Colon (tissue), 2 donors: ENCODE measurements at regions not wholly inside any gene's neighbourhood (a gene's known extent, or its start where the extent isn't known, plus 50 kb on each side); places are given as distances from the start of the nearest gene placed in this dataset.

ENCODE experiments used
- FAIRE-seq: peaks from 2 replicates; lab custom pipeline; 2012; peaks lifted over from hg19 to GRCh38; lab: Jason Lieb, UNC
- donor health status: control.
- donor health status: control.

DNA sequence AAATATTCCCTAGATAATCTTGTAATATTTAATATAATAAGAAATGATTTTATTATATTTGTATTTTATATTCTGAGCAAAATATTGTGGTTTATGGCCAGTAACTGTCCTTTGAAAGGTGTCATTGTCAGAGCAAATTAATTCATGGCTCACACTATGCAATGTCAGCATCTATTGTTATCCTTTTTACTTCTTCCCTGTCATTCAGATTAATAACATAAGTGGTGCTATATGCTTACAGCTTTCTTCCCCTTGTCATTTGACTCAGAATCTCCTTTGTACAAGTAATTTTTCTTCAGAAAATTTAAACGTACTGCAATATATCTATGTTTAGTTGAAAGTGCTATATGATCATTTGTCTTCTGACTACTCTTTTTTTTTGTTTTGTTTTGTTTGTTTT is 1738.2 kb upstream of the MIR17HG start:
- FAIRE-seq: no peak

DNA sequence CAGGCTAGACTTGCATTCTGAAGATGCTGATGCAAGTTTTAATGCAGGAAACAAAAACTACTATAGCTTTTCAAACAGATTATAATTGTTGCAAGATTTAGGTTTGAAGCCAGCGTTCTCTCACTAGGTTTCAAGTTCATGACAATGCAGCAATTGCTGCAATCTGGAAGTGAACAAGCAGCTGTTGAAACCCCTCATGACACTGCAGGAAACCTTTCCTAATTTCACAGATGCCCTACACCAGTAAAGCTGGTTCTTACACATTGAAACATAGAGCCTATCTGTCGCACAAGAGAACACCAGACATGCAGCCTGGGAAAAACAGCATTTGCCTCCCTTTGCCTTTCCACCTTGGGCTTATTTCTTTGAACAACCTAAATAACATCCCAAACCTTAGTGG is 1737.2 kb upstream of the MIR17HG start:
- no peak for FAIRE-seq

DNA sequence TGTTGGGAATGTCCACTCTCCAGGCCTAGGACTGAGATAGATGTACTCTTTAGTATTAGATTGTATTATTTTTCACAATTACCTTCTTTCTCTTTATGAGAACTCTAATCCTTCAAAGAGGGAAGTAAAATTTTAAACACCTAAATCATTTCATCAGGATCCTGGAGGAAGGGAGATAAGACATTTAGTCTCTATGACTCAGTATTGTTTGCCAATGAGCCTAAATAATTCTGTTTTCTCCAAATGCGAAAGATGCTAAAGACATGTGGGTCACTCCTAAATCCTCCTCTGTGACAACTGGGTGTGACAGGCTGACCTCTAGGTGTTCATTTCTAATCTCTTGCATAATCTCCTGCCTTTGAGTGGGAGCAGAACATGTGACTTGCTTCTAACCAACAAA is 1736.6 kb upstream of the MIR17HG start:
- FAIRE-seq: no peak

DNA sequence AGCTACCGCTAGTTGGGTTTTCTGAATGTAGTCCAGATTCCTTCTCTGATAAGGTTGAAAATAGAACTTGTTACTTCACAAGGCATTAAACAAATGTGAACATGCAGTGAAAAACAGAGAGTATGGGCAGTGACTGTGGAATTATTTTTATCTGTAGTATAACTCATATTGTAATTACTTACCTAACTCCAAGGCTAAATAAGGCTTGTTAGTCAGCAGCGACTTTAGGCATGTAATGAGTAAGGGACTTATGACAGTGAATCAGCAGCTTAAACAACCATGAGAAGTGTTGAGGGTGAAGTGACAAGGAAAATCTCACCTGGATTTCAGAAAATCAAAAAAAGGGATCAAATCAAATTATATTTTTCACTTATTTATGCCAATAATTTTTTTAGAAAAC is 1719.5 kb upstream of the MIR17HG start:
- no peak for FAIRE-seq

DNA sequence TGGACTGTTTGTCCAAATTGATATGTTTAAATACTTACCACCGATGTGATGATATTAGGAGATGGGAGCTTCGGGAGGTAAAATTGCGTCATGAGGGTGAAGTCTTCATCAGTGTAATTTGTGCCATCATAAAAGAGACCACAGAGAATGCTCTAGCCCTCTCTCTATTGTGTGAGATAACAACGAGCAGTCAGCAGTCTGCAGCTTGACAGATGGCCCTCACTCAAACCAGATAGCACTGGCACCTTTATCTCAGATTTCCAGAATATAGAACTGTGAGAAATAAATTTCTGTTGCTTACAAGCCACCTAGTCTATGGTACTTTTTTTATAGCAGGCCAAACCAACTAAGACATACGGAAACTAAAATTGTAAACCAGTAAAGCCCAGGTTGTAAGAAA is 1718.9 kb upstream of the MIR17HG start:
- no peak for FAIRE-seq

DNA sequence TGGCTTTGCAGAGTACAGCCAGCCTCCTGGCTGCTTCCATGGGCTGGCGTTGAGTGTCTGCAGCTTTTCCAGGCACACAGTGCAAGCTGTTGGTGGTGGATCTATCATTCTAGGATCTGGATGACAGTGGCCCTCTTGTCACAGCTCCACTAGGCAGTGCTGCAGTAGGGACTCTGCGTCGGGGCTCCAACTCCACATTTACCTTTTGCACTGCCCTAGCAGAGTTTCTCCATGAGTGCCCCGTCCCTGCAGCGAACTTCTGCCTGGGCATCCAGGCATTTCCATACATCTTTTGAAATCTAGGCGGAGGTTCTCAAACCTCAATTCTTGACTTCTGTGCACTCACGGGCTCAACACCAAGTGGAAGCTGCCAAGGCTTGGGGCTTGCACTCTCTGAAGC is 1697.3 kb upstream of the MIR17HG start:
- no peak for FAIRE-seq

DNA sequence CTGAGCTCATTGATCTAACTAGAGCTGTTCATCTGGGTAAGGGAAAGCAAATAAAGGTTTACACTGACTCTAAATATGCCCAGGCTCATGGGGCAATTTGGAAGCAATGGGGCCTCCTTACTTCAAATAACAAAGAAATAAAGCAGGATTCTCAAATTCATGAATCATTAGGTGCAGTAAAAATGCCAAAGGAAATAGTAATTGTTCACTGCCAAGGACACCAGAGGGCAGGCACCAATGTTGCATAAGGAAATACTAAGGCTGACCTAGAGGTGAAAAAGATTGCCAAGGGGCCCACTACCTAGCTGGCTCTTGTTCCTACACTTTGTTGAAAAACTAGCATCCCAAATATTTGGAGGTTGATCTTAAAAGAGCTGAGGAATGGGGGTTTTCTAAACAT is 1686.7 kb upstream of the MIR17HG start:
- FAIRE-seq: no peak

DNA sequence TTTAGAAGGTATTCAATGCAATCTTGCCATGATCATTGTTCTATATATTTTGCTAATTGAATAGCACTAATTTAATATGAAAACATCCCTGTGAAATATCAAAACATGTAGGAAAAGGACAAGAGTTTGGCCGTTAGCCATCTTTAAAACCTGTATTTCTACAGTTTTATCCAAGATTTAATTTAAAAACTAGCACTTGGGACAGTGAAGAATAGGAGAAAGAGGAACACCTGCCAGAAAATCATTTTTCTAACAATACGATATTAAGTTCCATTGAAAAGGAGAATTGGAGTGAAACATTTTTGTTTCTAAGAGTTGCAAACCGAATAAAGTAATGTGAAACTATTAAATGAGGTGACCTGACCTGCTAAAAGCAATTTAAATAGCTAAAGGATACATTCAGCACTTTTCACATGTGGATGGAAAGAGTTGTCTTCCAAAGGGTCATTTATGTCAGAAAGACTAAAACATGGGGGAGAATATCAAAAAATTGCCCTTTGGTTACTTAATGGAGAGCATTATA is 1673.6 kb upstream of the MIR17HG start:
- FAIRE-seq: no peak

DNA sequence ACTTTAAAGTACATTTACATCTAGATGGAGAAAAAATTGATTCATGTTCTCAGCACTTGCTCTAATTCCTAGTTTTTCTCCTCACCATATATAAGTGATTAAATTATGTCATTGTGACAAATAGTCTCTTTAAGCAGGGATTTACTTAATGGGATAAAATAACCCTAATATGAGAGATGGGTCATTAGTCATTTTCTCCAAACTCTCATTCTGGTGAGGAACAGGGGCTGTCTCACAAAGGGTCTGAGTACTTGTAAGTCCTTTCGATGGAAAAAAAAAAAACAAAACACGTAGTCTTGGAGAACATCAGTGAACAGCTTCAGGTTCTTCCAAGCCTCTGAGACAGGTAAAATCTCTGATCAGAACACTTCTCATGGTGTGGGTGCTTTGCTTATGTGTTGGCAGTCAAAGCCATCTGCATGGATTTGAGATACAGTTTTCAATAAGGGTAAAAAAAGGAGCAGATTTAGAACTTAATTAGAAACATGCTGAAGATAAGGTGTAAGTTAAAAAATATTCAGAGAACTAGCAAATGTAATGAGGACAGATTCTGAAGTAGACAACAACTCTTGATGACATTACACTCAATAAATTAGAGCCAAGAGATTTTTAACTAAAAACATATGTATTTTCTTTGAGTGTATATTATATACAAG is 1668.9 kb upstream of the MIR17HG start:
- no peak for FAIRE-seq

DNA sequence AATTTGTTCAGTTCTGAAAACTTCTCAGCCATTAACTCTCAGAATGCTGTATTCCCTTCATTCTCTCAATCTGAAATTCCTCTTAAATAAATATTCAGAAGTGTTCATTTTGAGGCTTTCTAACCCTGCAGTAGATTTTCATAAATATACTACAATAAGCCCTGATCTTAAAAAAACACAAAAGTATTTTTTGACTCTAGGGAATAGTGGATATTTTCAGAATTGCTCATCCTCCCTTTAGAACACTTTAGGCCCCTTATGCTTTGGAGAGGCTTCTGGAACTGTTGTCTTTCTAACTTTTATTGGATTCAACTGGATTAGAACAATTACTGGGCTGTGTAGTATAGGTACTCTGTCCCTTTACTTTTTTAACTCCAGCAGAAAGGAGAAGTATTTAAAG is 1662.6 kb upstream of the MIR17HG start:
- FAIRE-seq: no peak

DNA sequence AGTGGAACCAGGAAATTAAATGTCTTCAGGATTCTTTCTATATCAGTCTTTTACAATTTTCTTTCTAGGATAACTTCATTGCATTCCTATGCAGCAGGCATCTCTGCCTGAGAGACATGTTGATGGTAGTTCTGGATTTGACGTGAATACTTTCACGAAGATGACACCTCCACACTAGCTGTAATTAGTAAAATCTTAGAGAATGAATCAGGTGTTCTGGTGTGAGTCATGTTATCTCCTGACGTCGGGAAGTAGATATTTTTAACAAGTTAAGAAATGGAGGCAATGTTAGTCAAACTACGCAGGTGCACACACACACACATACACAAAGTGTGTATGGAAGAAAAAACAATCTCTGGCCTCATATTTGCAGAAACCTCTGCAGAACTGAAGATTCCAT is 1661.3 kb upstream of the MIR17HG start:
- no peak for FAIRE-seq

DNA sequence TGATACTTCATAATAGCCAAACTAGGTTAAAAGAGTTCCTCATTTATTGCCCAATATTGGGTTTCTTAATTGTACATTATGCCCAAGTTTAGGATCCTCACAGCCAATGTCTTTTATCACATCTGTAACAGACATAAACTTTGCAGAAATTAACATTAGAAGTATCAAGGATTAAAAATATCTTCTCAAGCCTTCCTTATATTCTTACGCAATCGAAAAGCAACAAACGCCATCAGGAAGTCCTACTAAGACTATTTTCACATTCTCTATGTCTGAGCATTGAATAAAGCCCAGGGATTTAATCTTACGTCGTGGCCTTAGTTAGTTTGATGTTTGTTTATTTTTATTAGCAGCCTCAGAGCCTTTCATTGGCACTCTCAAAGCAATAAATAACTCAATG is 1660.4 kb upstream of the MIR17HG start:
- FAIRE-seq: no peak

DNA sequence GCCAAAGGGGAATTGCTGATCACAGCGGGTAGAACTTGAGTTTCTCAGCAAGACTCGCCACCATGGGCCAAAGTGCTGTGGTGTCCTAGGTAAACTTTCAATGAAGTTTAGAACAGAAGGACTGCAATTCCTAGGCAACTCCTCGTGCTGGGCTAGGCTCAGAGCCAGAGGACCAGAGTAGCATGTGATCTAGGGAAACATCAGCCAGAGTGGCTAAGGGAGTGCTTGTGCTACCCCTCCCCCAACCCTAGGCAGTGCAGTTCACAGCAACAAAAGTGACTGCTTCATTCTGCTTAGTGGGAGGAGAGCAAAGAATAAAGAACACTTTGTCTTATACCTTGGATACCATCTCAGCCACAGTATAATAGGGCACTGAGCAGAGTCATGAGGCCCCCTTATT is 1658.6 kb upstream of the MIR17HG start:
- FAIRE-seq: no peak

DNA sequence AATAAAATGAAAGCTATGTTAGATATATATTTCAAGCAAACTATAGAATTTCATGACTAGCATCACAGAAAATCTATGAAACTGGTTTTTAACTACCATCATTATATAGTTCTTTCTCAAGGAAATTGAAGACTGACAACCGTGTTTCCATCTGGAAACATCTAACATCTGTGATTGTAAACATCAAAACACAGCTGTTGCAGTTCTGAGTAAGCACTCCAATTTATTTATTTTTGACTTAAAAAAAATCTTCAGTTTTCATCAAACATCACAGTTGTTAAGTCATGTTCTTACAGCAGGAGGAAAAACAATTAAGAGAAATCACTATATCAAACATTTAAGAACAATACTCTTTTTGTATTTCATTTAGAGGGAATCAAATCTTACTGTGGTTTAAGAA is 1653.0 kb upstream of the MIR17HG start:
- no peak for FAIRE-seq

DNA sequence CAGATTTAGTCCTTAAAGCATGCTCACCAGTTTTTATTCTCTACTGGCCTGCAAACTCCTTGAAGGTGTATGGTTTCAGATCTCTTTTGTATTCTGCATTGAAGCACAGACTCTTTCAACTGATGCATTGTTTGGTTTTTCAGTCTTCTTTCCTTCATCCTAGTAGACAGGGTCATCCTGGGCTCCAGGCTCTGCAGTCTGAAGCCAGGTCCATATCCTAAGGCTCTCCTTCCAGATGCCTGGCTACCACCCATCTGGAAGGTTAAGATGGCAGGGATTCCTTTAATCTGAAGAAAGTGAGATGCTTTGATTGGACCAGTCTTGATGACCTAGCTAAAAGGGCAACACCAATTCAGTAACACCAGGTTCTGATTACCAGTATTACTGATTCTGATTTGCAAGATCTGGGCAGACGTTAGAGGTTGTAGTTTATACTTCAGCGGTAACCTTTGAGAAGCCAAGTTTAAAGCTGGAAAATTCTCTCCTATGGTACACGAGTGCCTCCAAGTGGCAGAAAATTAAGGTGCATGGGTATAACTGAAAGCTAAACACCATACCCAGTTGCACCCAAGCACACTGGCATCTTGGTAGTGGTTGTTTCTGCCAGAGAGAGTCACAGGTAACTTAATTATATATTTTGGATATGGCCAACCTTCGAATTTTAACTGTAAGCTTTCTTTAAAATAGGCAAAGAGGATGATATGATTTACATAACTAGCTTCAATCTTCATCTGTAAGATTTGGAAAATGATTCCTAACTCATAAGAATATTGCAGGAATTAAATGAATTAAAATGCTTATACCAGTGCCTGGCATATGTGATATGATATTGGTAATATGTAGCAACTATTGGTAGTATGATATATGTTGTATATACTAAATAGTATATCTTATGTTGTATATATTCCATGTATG is 1651.9 kb upstream of the MIR17HG start:
- FAIRE-seq: no peak

DNA sequence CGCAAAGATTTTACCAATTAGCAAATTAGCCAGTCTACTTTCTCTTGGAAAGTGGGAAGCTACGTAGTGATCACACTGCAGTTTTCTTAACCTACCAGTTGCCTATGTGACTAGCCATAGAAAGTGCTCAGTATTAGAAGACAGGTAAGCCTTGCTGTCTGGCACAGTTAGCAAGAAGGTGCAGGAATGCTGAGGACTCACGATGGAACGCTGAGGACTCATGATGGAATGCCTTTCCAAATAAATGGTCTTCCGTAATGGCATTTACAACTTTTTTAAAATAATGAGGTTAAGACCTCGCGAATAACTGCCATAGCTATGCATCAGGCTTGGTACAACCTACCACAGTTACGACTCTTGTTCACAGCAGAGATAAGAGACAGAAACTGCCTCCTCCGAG is 1645.6 kb upstream of the MIR17HG start:
- FAIRE-seq: no peak

DNA sequence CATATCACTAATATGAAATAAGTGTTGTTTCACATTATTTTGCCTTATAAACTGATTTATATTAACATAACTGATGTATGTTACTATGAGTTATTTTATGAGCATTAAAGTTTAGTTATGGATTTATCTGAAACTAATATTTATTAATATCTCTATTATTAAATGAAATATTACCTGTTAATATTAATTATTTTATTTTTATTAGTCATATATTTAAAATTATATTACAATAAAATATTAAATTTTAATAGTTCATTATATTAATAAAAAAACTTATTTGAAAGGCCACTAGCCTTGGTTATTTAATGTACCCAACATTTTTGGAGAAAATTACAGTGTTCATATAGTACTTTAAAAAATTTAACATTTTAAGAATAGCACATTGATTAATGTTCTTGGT is 1643.4 kb upstream of the MIR17HG start:
- peak; percentile 90 for FAIRE-seq

DNA sequence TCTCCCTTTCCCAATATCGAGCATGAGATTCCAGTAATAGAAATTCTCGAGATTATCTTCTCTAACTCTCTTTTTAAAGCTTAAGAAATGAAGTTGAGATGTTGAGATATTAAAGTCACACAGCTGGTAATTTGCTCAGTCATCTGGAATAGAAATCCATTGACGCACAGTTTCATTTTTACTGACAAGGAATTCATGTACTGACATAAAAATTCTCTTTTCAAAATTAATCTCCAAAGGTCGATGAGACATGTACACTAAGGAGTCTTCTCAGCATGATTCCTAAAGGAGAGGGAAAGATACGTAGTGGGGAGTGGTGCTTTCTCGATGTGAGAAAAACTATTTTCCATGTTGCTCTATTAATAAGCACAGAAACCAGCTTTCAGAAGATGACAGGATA is 1639.5 kb upstream of the MIR17HG start:
- no peak for FAIRE-seq

DNA sequence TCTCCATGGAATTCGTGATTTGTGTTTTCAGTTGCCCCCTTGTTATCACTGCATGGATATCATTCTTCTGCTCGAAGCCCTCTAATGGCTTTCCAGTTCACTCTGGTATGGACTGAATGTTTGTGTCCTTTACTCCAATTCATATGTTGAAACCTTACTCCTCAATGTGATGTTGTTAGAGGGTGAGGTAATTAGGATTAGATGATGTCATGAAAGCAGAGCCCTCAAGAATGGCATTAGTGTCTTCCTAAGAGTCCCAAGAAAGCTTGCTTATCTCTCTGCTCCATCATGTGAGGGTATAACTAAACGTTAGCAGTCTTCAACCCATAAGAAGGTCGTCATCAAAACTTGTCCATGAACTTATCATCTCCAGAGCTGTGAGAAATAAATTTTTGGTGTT is 1626.3 kb upstream of the MIR17HG start:
- FAIRE-seq: no peak

DNA sequence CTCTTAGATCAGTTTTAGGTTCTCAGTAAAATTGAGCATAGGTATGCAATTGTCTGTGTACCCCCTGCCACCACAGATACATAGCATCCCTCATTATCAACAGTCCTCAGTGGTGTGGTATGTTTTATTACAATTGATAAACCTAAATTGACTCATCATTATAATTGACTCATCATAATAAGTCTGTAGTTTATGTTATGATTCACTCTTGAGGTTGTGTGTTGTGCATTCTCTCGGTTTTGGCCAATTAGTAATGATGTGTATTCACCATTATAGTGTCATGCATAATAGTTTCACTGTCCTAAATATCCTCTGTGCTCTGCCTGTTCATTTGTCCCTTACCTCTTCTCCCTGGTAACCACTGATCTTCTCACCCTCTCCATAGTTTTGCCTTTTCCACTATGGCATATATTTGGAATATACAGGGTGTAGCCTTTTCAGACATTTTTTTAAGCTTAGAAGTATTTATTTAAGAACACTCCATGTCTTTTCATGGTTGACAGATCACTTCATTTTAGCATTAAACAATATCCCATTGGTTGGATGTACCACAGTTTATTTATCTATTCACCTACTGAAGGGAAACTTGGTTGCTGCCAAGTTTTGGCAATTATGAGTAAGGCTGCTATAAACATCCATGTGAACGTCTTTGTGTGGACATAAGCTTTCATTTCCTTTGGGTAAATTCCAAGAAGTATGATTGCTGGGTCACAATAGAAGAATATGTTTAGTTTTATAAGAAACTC is 1620.6 kb upstream of the MIR17HG start:
- FAIRE-seq: no peak

DNA sequence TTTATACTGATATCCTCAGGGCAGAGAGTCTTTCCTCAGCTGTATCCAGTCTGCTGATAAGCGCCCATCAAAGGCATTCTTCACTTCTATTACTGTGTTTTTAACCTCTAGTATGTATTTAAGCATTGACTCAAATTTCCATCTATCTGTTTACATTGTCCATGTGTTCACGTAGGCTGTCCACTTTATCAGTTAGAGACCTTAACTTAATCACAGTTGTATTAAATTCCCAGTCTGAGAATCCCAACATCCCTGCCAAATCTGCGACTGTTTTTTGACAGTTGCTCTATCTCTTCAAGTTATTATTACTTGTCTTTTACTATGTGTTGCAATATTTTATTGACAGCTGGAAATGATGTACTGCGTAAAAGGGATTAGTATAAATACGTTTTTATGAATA is 1613.7 kb upstream of the MIR17HG start:
- no peak for FAIRE-seq

DNA sequence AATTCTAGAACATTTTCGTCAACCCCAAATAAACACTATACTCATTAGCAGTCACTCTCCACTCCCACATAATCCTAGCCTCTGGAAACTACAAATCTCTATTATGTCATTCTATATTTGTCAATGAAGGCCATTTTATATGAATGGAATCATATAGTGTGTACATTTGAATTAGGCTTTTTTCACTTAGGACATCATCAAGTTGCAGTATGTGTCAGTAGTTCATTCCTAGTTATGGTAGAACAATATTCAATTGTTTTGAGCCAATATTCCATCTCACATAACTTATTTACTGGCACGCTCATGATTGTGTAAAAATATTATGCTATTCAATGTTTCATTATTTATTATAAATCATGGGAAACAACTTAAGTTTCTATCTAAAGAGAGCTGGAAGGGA is 1610.4 kb upstream of the MIR17HG start:
- no peak for FAIRE-seq

DNA sequence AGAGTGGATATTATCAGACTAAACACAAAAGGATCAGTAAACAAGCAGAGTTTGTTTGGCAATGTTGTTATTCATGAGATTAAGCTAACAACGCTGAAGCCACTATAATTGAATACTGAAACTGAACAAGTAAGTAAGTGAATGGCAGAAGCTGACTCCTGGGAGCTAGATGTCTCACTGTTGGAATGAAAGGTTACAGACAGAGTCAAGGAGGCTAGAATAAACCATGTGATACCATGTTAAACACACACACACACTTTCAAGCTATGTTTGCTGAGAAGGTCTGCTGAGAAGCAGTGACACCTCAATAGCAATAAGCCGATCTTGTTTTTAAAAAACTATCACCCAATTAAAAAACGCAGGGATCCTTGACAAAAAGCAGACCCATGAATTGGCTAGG is 1609.4 kb upstream of the MIR17HG start:
- FAIRE-seq: no peak
